ENCODE measurements at regions not wholly inside any gene's neighbourhood (a gene's known extent, or its start where the extent isn't known, plus 50 kb on each side); places are given as distances from the start of the nearest gene placed in this dataset.

DNA sequence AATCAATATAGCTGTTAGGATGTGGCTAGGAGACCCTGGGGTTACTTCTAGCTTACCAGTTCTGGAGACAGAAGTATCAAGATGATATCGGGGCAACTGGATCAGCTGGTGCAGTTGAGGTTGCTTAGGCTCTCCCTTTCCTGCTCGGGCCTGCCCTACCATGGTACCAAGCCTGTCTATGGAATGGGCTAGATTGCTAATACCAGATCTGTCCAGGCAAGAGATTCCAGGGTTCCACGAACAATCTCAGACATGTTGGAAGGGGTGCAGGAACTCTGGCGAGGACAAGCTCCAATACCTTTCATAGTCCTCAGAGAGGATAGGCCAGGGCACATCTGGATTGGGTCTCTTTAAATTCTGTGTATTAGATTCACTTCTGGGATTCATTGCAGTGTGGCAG, 53.8 kb downstream of the ADM start:
- no peak for DNase-seq
- no peaks in the 10 kb centered on the region for H3K36me3 ChIP-seq (ENCODE audit: low read depth)
- H3K4me1 ChIP-seq (ENCODE audit: low read depth), result no peaks in the 10 kb centered on the region
- H3K4me3 ChIP-seq, result no peak overlapping the region
- intact Hi-C loops (cut with DNase I, micrococcal nuclease), result no loop called here
- TF ChIP-seq, protein P1, sequence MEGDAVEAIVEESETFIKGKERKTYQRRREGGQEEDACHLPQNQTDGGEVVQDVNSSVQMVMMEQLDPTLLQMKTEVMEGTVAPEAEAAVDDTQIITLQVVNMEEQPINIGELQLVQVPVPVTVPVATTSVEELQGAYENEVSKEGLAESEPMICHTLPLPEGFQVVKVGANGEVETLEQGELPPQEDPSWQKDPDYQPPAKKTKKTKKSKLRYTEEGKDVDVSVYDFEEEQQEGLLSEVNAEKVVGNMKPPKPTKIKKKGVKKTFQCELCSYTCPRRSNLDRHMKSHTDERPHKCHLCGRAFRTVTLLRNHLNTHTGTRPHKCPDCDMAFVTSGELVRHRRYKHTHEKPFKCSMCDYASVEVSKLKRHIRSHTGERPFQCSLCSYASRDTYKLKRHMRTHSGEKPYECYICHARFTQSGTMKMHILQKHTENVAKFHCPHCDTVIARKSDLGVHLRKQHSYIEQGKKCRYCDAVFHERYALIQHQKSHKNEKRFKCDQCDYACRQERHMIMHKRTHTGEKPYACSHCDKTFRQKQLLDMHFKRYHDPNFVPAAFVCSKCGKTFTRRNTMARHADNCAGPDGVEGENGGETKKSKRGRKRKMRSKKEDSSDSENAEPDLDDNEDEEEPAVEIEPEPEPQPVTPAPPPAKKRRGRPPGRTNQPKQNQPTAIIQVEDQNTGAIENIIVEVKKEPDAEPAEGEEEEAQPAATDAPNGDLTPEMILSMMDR (IDR thresholded peaks at IDR 0.05), result no peak
- ATAC-seq, result no peak
- no peaks in the 10 kb centered on the region for H3K9me3 ChIP-seq

DNA sequence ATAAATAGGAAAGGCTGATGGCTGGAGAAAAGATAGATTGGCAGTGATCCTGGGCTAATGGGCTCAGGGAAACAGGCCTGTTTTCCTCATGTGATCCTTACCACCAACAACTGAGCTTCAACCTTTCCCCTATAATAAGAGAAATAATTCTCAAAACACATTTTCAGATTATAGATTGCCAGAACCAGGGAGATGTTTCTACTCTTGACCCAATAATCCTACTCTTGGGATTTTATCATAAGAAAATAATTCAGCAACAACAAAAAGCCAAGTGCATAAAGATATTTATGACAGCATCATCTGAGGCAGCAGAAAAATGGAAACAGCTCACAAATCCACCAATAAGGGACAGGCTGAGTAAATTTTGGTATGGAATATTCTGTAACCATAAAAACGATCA, 54.3 kb downstream of the ADM start:
- DNase-seq, result no peak
- H3K9me3 ChIP-seq, result no peaks in the 10 kb centered on the region
- H3K4me1 ChIP-seq (ENCODE audit: low read depth), result no peaks in the 10 kb centered on the region
- intact Hi-C loops (cut with DNase I, micrococcal nuclease), result no loop called here
- no peak overlapping the region for H3K4me3 ChIP-seq
- no peaks in the 10 kb centered on the region for H3K36me3 ChIP-seq (ENCODE audit: low read depth)
- no peak for ATAC-seq
- TF ChIP-seq, protein P1 (IDR thresholded peaks at IDR 0.05), result no peak

DNA sequence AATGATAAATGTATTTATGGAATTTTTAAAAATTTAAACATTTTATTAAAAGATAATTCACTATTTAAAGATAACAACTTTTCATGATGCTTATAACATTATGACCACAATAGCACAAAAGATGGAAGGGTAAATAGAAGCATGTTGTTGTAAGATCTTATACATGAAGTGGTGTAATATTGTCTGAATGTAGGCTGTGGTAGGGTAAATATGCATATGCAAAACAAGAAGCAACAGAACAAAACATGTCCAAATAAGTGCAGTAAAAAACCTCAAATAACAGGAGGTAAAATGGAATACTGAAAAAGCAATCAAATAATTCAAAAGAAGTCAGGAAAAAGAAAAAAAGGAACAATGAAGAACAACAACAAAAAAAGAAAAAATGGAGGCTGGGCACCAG, 56.0 kb downstream of the ADM start:
- no peaks in the 10 kb centered on the region for H3K9me3 ChIP-seq
- H3K4me3 ChIP-seq, result no peak overlapping the region
- DNase-seq (no peak), ATAC-seq (no peak)
- H3K4me1 ChIP-seq (ENCODE audit: low read depth), result no peaks in the 10 kb centered on the region
- H3K36me3 ChIP-seq (ENCODE audit: low read depth), result no peaks in the 10 kb centered on the region
- TF ChIP-seq, protein P1 (IDR thresholded peaks at IDR 0.05), result no peak
- intact Hi-C loops (cut with DNase I, micrococcal nuclease), result no loop called here

DNA sequence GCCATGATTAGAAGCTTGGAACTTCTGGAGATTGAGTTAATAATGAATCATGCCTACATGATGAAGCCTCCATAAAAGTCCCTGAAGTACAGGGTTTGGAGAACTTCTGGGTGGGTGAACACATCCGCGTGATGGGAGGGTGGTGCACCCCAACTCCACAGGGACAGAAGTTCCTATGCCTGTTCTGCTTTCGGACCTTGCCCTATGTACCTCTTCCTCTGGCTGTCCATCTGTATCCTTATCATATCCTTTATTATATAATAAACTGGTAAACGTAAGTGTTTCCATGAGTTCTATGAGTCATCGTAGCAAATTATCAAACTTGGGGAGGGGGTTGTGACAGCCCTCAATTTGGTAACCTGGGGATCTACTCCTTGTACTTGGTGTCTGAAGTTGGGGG, 60.2 kb downstream of the ADM start:
- TF ChIP-seq, protein P1 (IDR thresholded peaks at IDR 0.05), result no peak
- Histone ChIP-seq H3K4me1 (ENCODE audit: low read depth) (peaks cover 3% of the 10 kb centered on the region), H3K36me3 (ENCODE audit: low read depth) (no peaks in the 10 kb centered on the region), H3K9me3 (no peaks in the 10 kb centered on the region), H3K4me3 (no peak overlapping the region)
- peak; percentile 66 for ATAC-seq
- DNase-seq, result no peak
- intact Hi-C loops (cut with DNase I, micrococcal nuclease), result no loop called here

DNA sequence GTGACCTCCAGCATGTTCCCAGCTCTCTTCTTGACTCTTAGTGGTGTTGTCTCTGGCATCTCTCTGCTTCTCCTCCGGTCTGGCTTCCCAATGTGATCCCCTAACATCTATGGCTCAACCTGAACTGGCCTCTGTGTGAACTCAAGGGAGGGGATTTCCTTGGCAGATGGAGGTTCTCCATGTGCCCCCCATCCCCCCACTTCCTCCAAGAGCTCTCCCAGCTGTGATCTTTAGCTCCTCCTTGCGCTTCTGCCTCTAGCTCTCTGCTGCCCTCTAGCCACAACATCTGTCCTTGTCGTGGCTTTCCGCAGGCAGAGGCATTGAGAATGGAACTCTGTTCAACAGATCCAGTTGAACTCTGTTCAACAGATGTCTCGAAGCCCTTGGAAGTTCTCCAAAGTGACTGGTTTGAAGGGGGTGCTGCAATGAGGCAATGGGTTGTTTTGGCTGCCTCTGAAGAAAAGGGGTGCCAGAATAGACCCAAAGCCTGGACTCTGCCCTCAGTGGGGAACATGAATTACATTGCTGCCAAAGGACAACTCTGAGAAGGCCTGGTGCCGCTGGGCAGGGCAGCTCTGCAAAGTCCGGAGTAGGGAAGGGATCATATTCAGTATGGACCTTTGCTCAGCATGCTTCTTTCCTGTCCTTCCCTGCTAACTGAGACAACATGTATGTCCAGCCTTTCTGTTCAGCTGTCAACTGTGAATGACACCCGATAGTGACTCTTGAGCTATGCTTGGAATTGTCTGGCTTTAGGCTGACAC, 61.9 kb downstream of the ADM start:
- intact Hi-C loops (cut with DNase I, micrococcal nuclease), result no loop called here
- ATAC-seq, result peak; percentile 98
- H3K4me1 ChIP-seq (ENCODE audit: low read depth), result peaks cover 3% of the 10 kb centered on the region
- no peaks in the 10 kb centered on the region for H3K9me3 ChIP-seq
- H3K36me3 ChIP-seq (ENCODE audit: low read depth), result no peaks in the 10 kb centered on the region
- DNase-seq, result peak; percentile 75 to 89 (median 75)
- TF ChIP-seq, protein P1 (IDR thresholded peaks at IDR 0.05), result peak; percentile 78
- H3K4me3 ChIP-seq, result no peak overlapping the region

All from mucosa of descending colon (tissue), 3 donors.